Neural crest cell (in vitro differentiated cells): ENCODE measurements at regions not wholly inside any gene's neighbourhood (a gene's known extent, or its start where the extent isn't known, plus 50 kb on each side); places are given as distances from the start of the nearest gene placed in this dataset.
"Not testable (repeated sequence)": the region's sequence is repeated elsewhere in the genome, so short reads cannot be mapped to it uniquely, and the experiment has no call there.

Experiments used
- DNase-seq: peaks from one replicate; pipeline ENCODE4 v3.0.0; 2021; ENCODE audit warnings: low read depth, mixed read lengths, low spot score
- H3K27ac Mint-ChIP-seq: one replicate; pipeline ENCODE4 v1.8.0; 2021; ENCODE audit warnings: mild to moderate bottlenecking, mixed read lengths; ENCODE audit not compliant: unreplicated experiment
- H3K27me3 Mint-ChIP-seq: 2 replicates; pipeline ENCODE4 v1.8.0; 2021; ENCODE audit warnings: low read depth, mild to moderate bottlenecking, mixed read lengths
- H3K36me3 Mint-ChIP-seq: 2 replicates; pipeline ENCODE4 v1.8.0; 2021; ENCODE audit warnings: low read depth, mild to moderate bottlenecking, mixed read lengths
- H3K4me1 Mint-ChIP-seq: 2 replicates; pipeline ENCODE4 v1.8.0; 2021; ENCODE audit warnings: mixed read lengths
- H3K4me3 Mint-ChIP-seq: one replicate; pipeline ENCODE4 v1.8.0; 2021; ENCODE audit warnings: mild to moderate bottlenecking, mixed read lengths
- H3K9me3 Mint-ChIP-seq: 2 replicates; pipeline ENCODE4 v1.8.0; 2021; ENCODE audit warnings: mixed read lengths
- TF ChIP-seq, protein P1 (sequence below): fragments of 200-600 bp; sonication (generic); conservative IDR thresholded peaks from 2 replicates; pipeline ENCODE4 v1.5.0; 2021; ENCODE audit warnings: antibody characterized with exemption, mild to moderate bottlenecking

DNA sequence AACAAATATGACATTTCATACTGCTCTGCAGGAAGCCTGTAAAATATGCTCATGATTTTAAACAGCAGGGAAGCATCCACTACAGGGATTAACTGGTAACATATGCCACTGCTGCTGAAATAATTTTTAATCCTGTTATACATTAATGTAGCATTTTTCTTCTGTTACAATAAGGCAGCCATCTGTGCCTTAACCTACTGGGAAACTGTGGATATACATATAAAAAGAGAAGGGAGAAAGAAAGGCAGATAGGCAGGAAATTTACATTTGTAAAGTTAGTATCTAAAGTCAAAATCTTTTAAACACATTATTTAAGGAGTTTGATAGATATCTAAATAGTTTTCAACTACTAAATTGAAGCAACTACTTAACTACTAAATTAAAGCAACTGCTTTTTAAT is 514.6 kb upstream of the KLHL4 start:
- no peaks in the 10 kb centered on the region for H3K27me3 Mint-ChIP-seq
- no peak overlapping the region for H3K27ac Mint-ChIP-seq
- no peaks in the 10 kb centered on the region for H3K4me1 Mint-ChIP-seq
- H3K4me3 Mint-ChIP-seq = no peak overlapping the region
- H3K9me3 Mint-ChIP-seq = peaks cover 8% of the 10 kb centered on the region
- peaks cover 2% of the 10 kb centered on the region for H3K36me3 Mint-ChIP-seq
- DNase-seq = no peak
- TF ChIP-seq, protein P1, sequence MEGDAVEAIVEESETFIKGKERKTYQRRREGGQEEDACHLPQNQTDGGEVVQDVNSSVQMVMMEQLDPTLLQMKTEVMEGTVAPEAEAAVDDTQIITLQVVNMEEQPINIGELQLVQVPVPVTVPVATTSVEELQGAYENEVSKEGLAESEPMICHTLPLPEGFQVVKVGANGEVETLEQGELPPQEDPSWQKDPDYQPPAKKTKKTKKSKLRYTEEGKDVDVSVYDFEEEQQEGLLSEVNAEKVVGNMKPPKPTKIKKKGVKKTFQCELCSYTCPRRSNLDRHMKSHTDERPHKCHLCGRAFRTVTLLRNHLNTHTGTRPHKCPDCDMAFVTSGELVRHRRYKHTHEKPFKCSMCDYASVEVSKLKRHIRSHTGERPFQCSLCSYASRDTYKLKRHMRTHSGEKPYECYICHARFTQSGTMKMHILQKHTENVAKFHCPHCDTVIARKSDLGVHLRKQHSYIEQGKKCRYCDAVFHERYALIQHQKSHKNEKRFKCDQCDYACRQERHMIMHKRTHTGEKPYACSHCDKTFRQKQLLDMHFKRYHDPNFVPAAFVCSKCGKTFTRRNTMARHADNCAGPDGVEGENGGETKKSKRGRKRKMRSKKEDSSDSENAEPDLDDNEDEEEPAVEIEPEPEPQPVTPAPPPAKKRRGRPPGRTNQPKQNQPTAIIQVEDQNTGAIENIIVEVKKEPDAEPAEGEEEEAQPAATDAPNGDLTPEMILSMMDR = no peak

- H3K27ac Mint-ChIP-seq = no peak overlapping the region
Measured at GRCh38 chrX:87005183-87005582, 512.4 kb upstream of the KLHL4 start.

GRCh38 chrX:87005885-87006284 is 511.7 kb upstream of the KLHL4 start:
- Mint-ChIP-seq H3K9me3 (peaks cover 8% of the 10 kb centered on the region), H3K27ac (no peak overlapping the region), H3K36me3 (peaks cover 2% of the 10 kb centered on the region), H3K27me3 (no peaks in the 10 kb centered on the region), H3K4me1 (no peaks in the 10 kb centered on the region), H3K4me3 (no peak overlapping the region)
- no peak for DNase-seq
- TF ChIP-seq, protein P1 = no peak

More at GRCh38 chrX:87005183-87005582, 512.4 kb upstream of the KLHL4 start:
- Mint-ChIP-seq H3K4me3 (no peak overlapping the region), H3K4me1 (no peaks in the 10 kb centered on the region), H3K9me3 (peaks cover 8% of the 10 kb centered on the region), H3K36me3 (peaks cover 2% of the 10 kb centered on the region), H3K27me3 (no peaks in the 10 kb centered on the region)
- DNase-seq = no peak
- TF ChIP-seq, protein P1 = no peak

- Mint-ChIP-seq H3K4me1 (no peaks in the 10 kb centered on the region), H3K27ac (no peak overlapping the region), H3K4me3 (no peak overlapping the region), H3K36me3 (peaks cover 2% of the 10 kb centered on the region), H3K9me3 (peaks cover 8% of the 10 kb centered on the region), H3K27me3 (no peaks in the 10 kb centered on the region)
- TF ChIP-seq, protein P1 = no peak
- DNase-seq = no peak
Measured at GRCh38 chrX:87006561-87006960, 511.0 kb upstream of the KLHL4 start.

GRCh38 chrX:87017210-87017609 is 500.4 kb upstream of the KLHL4 start:
- H3K4me3 Mint-ChIP-seq = no peak overlapping the region
- no peaks in the 10 kb centered on the region for H3K4me1 Mint-ChIP-seq
- no peak for DNase-seq
- H3K27ac Mint-ChIP-seq = no peak overlapping the region
- H3K36me3 Mint-ChIP-seq = no peaks in the 10 kb centered on the region
- H3K27me3 Mint-ChIP-seq = no peaks in the 10 kb centered on the region
- peaks cover 3% of the 10 kb centered on the region for H3K9me3 Mint-ChIP-seq
- TF ChIP-seq, protein P1 = no peak

DNA sequence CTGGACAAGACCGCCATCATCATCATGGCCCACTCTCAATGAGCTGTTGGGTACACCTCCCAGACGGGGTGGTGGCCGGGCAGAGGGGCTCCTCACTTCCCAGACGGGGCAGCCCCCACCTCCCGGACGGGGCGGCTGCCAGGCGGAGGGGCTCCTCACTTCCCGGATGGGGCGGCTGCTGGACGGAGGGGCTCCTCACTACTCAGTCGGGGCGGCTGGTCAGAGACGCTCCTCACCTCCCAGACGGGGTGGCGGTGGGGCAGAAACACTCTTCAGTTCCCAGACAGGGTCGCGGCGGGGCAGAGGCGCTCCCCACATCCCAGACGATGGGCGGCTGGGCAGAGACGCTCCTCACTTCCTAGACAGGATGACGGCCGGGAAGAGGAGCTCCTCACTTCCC is 484.5 kb upstream of the KLHL4 start:
- not testable (repeated sequence) for H3K36me3 Mint-ChIP-seq, H3K27me3 Mint-ChIP-seq

More for the DNA sequence above, 484.5 kb upstream of the KLHL4 start:
- not testable (repeated sequence) for H3K4me1 Mint-ChIP-seq, H3K4me3 Mint-ChIP-seq, H3K9me3 Mint-ChIP-seq, DNase-seq, H3K27ac Mint-ChIP-seq
